Heart right ventricle (tissue), 16 donors: ENCODE measurements at regions not wholly inside any gene's neighbourhood (a gene's known extent, or its start where the extent isn't known, plus 50 kb on each side); places are given as distances from the start of the nearest gene placed in this dataset.

Experiments
- ATAC-seq, 8 donors: fragments of 200-7000 bp; cut with Tn5 transposase; one replicate each; pipeline ENCODE4 v1.9.1; 2020; ENCODE audit warnings: mild to moderate bottlenecking in 8 of 8, moderate library complexity in 8 of 8, moderate number of reproducible peaks in 1 of 8
- DNase-seq, 2 donors: peaks; one replicate each; pipeline ENCODE4 v3.0.0-alpha.2; 2020
- H3K27ac ChIP-seq, 10 donors: fragments of 200-600 bp; sonication (generic) in 2 of 10; one replicate each; pipeline versions ENCODE4 v1.5.0 to v1.8.0; 2020 to 2022; ENCODE audit warnings: mild to moderate bottlenecking in 3 of 10
- H3K27me3 ChIP-seq, 7 donors: fragments of 200-600 bp; one replicate each; pipeline ENCODE4 v1.8.0; 2021 to 2022; ENCODE audit warnings: mild to moderate bottlenecking in 2 of 7
- H3K36me3 ChIP-seq, 9 donors: fragments of 200-600 bp; sonication (generic) in 1 of 9; one replicate each; pipeline versions ENCODE4 v1.5.0 to v1.8.0; 2020 to 2022; ENCODE audit warnings: mild to moderate bottlenecking in 2 of 9
- H3K4me1 ChIP-seq, 9 donors: fragments of 200-600 bp; sonication (generic) in 1 of 9; one replicate each; pipeline versions ENCODE4 v1.5.0 to v1.8.0; 2020 to 2022; ENCODE audit warnings: mild to moderate bottlenecking in 4 of 9
- H3K4me3 ChIP-seq, 10 donors: fragments of 200-600 bp; sonication (generic) in 2 of 10; one replicate each; pipeline versions ENCODE4 v1.5.0 to v1.8.0; 2020 to 2022; ENCODE audit warnings: mild to moderate bottlenecking in 7 of 10, moderate library complexity in 2 of 10
- H3K9me3 ChIP-seq, 11 donors: fragments of 200-600 bp in 10 of 11; sonication (generic) in 2 of 11; one replicate each; pipeline versions ENCODE4 v1.5.0 to v1.8.0; 2013 to 2022; ENCODE audit warnings: mild to moderate bottlenecking in 2 of 11, control low read depth in 1 of 11, moderate library complexity in 1 of 11
- WGBS, 2 donors: extraction: QIAGEN DNeasy Blood & Tissue Kit; methylation state at CpG; one replicate each; pipeline ENCODE4 v1.1.7; 2013; ENCODE audit warnings: inconsistent platforms in 1 of 2; 5-methylcytosine and 5-hydroxymethylcytosine counted together
- intact Hi-C, 10 donors: fragments of 100-400 bp; cut with DNase I; formaldehyde crosslinking; loops; one replicate each; pipeline versions ENCODE4 v1.11.1 to v1.14.2; 2022
- TF ChIP-seq, protein P1 (sequence below), 9 donors: fragments of 200-600 bp; sonication (generic) in 2 of 9; IDR thresholded peaks; one replicate each; pipeline versions ENCODE4 v1.5.0 to v1.8.0; 2021 to 2022; ENCODE audit warnings: antibody characterized with exemption in 9 of 9, mild to moderate bottlenecking in 5 of 9, moderate library complexity in 1 of 9
- donor health status: Arrhythmogenic right ventricular cardiomyopathy.
- donor health status: ischemic (EF 13 %, LVEDD 7.1; RV severe dilation, severe dysfunction).
- donor health status: healthy with polysubstance abuse.
- donor health status: DM: no; HTN: yes; CAD: no.
- donor health status: DM: no; HTN: no; CAD: no.
- donor health status: ischemic (EF 25% LVEDD 6.9; RV normal size, moderate dysfunction).
- donor health status: ischemic (EF 25% LVEDD 5.7; RV mildly dilated, moderate dysfunction).
- donor health status: healthy.
- donor health status: DM: yes; HTN: yes; CAD: no.
- donor health status: Ischemic cardiomyopathy.
- donor health status: ischemic (EF 35%, LVEDD 5.7; RV mildly dilated, moderate dysfunction).
- donor health status: nonischemic (EF 11% LVEDD 7.7; RV severe dilation, severe dysfunction).
- donor health status: DM: yes; HTN: yes; CAD: no.
- donor health status: PGD.
- donor health status: ischemic (EF 29% LVEDD 5.4; RV normal size, mild dysfunction).
- donor health status: nonischemic (EF 23%, LVEDD 6.1; RV moderate dilation, normal function).

DNA sequence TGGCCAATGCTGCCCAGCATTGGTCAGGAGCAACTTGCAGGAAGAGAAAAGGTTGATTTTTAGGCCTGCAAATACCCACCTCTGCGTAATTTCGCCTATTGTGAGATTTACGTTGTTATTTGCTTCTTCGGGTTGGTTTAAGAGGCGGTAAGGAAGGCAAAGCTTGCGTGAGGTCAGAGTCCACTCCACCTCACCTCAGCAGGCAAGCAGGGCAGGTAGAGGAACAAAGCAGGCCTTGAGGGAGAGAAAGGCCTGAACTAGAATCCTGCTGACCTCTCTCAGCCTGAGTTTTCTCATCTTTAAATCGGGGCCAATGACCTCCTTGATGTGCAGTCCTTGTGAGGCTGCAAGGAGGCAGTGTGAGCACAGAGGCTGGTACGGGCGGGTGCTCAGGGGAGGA, 239.1 kb downstream of the CDC5L start:
- TF ChIP-seq, protein P1, sequence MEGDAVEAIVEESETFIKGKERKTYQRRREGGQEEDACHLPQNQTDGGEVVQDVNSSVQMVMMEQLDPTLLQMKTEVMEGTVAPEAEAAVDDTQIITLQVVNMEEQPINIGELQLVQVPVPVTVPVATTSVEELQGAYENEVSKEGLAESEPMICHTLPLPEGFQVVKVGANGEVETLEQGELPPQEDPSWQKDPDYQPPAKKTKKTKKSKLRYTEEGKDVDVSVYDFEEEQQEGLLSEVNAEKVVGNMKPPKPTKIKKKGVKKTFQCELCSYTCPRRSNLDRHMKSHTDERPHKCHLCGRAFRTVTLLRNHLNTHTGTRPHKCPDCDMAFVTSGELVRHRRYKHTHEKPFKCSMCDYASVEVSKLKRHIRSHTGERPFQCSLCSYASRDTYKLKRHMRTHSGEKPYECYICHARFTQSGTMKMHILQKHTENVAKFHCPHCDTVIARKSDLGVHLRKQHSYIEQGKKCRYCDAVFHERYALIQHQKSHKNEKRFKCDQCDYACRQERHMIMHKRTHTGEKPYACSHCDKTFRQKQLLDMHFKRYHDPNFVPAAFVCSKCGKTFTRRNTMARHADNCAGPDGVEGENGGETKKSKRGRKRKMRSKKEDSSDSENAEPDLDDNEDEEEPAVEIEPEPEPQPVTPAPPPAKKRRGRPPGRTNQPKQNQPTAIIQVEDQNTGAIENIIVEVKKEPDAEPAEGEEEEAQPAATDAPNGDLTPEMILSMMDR (IDR thresholded peaks at IDR 0.05) = no peak
- 88 to 90% methylated on average over 9 of the region's 9 CpGs for WGBS, 2 donors
- Histone ChIP-seq H3K4me1 (peaks cover 0 to 12% (median 0%) of the 10 kb centered on the region in 9 donors), H3K4me3 (no peak overlapping the region), H3K36me3 (no peaks in the 10 kb centered on the region), H3K9me3 (no peaks in the 10 kb centered on the region), H3K27me3 (peaks cover 0 to 16% (median 7%) of the 10 kb centered on the region in 7 donors), H3K27ac (no peak overlapping the region)
- intact Hi-C loops = no loop called here
- no peak for DNase-seq
- peak in 1 of 8 donors; percentile 11 for ATAC-seq

DNA sequence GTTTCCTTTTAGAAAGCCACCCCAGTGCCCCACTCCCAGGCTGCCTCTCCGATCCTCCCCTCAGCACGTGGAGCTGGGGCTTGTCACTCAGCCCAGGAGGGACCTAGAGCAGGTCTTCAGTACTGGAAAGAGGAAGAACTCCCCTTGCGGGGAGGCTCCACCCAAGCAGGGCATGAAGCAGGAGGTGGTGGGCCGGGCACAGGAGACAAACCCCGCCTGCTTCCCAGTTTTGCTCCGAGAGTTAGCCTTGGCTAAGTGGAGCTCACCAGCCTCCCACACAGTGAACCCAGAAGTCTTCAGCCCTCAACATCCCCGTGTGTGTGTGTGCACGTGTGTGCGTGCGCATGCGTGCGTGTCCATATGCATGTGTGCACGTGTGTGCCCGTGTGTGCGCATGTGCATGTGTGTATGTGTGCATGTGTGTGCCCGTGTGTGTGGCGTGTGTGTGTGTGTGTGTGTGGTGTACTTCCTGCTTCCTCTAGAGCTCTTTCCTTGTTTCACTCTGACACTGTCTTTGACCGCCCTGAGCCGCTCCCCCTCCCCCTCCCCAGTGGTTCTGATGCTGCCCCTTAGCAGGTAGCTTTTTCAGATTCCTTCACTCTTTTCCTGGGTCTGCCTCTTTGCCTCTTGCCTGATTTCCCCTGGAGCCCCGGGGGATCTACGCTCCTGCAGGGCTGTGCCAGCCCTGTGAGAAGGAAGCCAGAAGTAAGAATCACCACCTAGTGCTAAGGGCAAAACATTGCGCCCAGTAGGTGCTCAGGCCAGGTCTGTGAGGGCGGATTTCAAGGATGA, 239.8 kb downstream of the CDC5L start:
- 62 to 67% methylated on average over 23 of the region's 23 CpGs for WGBS, 2 donors
- H3K27ac ChIP-seq = no peak overlapping the region
- ATAC-seq = peak; percentile 30 to 64 (median 50)
- H3K4me3 ChIP-seq = no peak overlapping the region
- peaks cover 0 to 12% (median 0%) of the 10 kb centered on the region in 9 donors for H3K4me1 ChIP-seq
- H3K9me3 ChIP-seq = no peaks in the 10 kb centered on the region
- peak in 1 of 2 donors; percentile 33 for DNase-seq
- intact Hi-C loops = no loop called here
- TF ChIP-seq, protein P1 (IDR thresholded peaks at IDR 0.05) = no peak
- no peaks in the 10 kb centered on the region for H3K36me3 ChIP-seq
- H3K27me3 ChIP-seq = peaks cover 0 to 16% (median 7%) of the 10 kb centered on the region in 7 donors

DNA sequence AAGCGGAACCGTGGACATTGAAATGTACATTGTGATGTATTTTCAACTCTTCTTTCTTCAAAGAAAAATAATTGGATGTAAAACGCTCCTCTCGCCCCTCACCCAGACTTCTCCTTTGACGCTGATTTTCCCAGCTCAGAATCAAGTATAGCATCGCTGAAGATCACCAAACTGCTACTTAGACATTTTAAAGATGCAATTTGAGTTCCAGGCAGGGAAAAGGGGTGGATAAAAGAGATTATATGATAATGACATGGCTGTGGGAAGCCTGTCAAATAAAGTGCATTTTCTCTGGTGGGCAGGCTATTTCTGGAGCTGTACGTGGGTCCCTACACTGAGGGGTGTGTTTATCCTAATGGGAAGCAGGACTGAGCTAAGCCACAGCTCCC, 240.4 kb downstream of the CDC5L start:
- H3K36me3 ChIP-seq = no peaks in the 10 kb centered on the region
- H3K27ac ChIP-seq = no peak overlapping the region
- H3K9me3 ChIP-seq = no peaks in the 10 kb centered on the region
- H3K27me3 ChIP-seq = peaks cover 0 to 17% (median 9%) of the 10 kb centered on the region in 7 donors
- TF ChIP-seq, protein P1 (IDR thresholded peaks at IDR 0.05) = no peak
- ATAC-seq (no peak), DNase-seq (no peak)
- intact Hi-C loops = no loop called here
- H3K4me1 ChIP-seq = peaks cover 0 to 7% (median 0%) of the 10 kb centered on the region in 9 donors
- 79% methylated on average over 7 of the region's 7 CpGs for WGBS, 2 donors
- no peak overlapping the region for H3K4me3 ChIP-seq

DNA sequence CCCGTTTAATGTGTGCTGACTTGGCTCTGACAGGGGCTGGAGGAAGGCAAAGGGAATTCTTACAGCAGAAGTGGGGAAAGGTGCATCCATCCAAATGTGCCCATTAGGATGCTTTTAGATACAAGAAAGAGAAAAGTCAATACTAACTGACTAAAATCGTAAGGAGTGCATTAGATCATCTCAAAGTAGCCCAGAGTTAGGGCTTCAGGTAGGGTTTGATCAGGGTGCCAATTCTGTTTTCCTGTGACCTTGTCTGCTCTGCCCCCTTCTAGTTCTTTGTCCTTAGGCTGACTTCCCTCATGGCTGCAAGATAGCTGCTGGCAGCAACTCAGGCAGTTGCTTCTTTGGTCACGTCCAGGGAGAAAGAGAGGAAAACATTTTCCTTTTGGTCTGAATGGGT, 240.8 kb downstream of the CDC5L start:
- no peaks in the 10 kb centered on the region for H3K36me3 ChIP-seq
- intact Hi-C loops = no loop called here
- H3K4me1 ChIP-seq = peaks cover 0 to 5% (median 0%) of the 10 kb centered on the region in 9 donors
- no peak for ATAC-seq
- no peaks in the 10 kb centered on the region for H3K9me3 ChIP-seq
- WGBS, 2 donors = 55% methylated on average over 3 of the region's 3 CpGs
- H3K27ac ChIP-seq = no peak overlapping the region
- TF ChIP-seq, protein P1 (IDR thresholded peaks at IDR 0.05) = no peak
- H3K27me3 ChIP-seq = peaks cover 0 to 19% (median 11%) of the 10 kb centered on the region in 7 donors
- no peak for DNase-seq
- no peak overlapping the region for H3K4me3 ChIP-seq
